Endothelial cell of umbilical vein (primary cell): ENCODE measurements at regions not wholly inside any gene's neighbourhood (a gene's known extent, or its start where the extent isn't known, plus 50 kb on each side); places are given as distances from the start of the nearest gene placed in this dataset.

ENCODE experiments used
- BruUV-seq: library from RNA; stranded (reverse); fragments of 400-500 nt; replicated peaks from 2 replicates; lab custom pipeline; 2021; lab: Mats Ljungman, UMichigan
- CTCF ChIA-PET: fragments of 300-600, 350-600 bp; sonication (Branson Sonifier 250); formaldehyde crosslinking; loops from one replicate; lab custom pipeline; 2021; ENCODE audit warnings: antibody characterized with exemption, inconsistent platforms; lab: Charles Lee
- POLR2A ChIA-PET: fragments of 300-600, 350-600 bp; sonication (Branson Sonifier 250); formaldehyde crosslinking; loops from one replicate; lab custom pipeline; 2021; ENCODE audit warnings: antibody characterized with exemption, inconsistent platforms; lab: Charles Lee
- DNase-seq: peaks from one replicate; pipeline ENCODE4 v3.0.0-alpha.2; 2011; ENCODE audit warnings: low read depth, low spot score
- FAIRE-seq: peaks from 2 replicates; lab custom pipeline; 2011; peaks lifted over from hg19 to GRCh38; lab: Jason Lieb, UNC
- H2AFZ ChIP-seq: 2 replicates; pipeline ENCODE4 v1.6.0; 2012; ENCODE audit warnings: low read depth, low read length, control low read depth, inconsistent platforms
- H3K27ac ChIP-seq: 2 replicates; pipeline ENCODE4 v1.5.1; 2011; ENCODE audit warnings: low read depth, mild to moderate bottlenecking, control low read depth, low read length, moderate library complexity; ENCODE audit not compliant: insufficient read depth
- H3K27me3 ChIP-seq, 2 experiments: 2 replicates each; pipeline versions ENCODE4 v1.6.0 to v1.6.1; 2011; ENCODE audit warnings: low read length in 2 of 2, mixed read lengths in 1 of 2; ENCODE audit not compliant: control insufficient read depth in 2 of 2, insufficient read depth in 2 of 2
- H3K36me3 ChIP-seq, 2 experiments: 2 replicates in 1 of 2; 3 replicates in 1 of 2; pipeline ENCODE4 v1.5.1; 2011; ENCODE audit warnings: low read length in 2 of 2, mild to moderate bottlenecking in 1 of 2, moderate library complexity in 1 of 2; ENCODE audit not compliant: control insufficient read depth in 2 of 2, insufficient read depth in 2 of 2; ENCODE audit errors: extremely low read depth in 1 of 2
- H3K4me1 ChIP-seq: 3 replicates; pipeline ENCODE4 v1.5.1; 2011; ENCODE audit warnings: mild to moderate bottlenecking, low read length; ENCODE audit not compliant: control insufficient read depth, insufficient read depth; ENCODE audit errors: extremely low read depth
- H3K4me2 ChIP-seq: 2 replicates; pipeline ENCODE4 v1.6.1; 2011; ENCODE audit warnings: low read length, control low read depth, mixed read lengths; ENCODE audit not compliant: insufficient read depth
- H3K4me3 ChIP-seq, 3 experiments: fragments of 200-600 bp in 1 of 3; sonication (generic), shearing (Covaris generic) in 1 of 3; replicated peaks in 1 of 3; 2 replicates each; pipeline ENCODE4 v1.5.1; 2011 to 2016; ENCODE audit warnings: control low read depth in 3 of 3, low read length in 3 of 3, mild to moderate bottlenecking in 2 of 3, inconsistent platforms in 1 of 3, low read depth in 1 of 3, moderate library complexity in 1 of 3; ENCODE audit not compliant: insufficient read depth in 1 of 3
- H3K79me2 ChIP-seq: 2 replicates; pipeline ENCODE4 v1.6.0; 2012; ENCODE audit warnings: low read length, inconsistent platforms; ENCODE audit not compliant: control insufficient read depth, insufficient read depth
- H3K9ac ChIP-seq: replicated peaks from 2 replicates; pipeline ENCODE3; 2011; ENCODE audit warnings: low read length, control low read depth; ENCODE audit not compliant: insufficient read depth; ENCODE audit errors: extremely low read depth
- H3K9me1 ChIP-seq: replicated peaks from 3 replicates; pipeline ENCODE4 v1.6.0; 2011; ENCODE audit warnings: mild to moderate bottlenecking, low read length; ENCODE audit not compliant: control insufficient read depth, insufficient read depth; ENCODE audit errors: extremely low read depth
- H3K9me3 ChIP-seq: replicated peaks from 2 replicates; pipeline ENCODE4 v1.5.1; 2012; ENCODE audit warnings: low read length, inconsistent platforms; ENCODE audit not compliant: control insufficient read depth, insufficient read depth
- H4K20me1 ChIP-seq: replicated peaks from 2 replicates; pipeline ENCODE3; 2011; ENCODE audit warnings: mild to moderate bottlenecking, low read length; ENCODE audit not compliant: control insufficient read depth, insufficient read depth; ENCODE audit errors: extremely low read depth
- EZH2 ChIP-seq: IDR thresholded peaks from 2 replicates; pipeline ENCODE4 v1.6.1; 2012; ENCODE audit warnings: borderline replicate concordance, low read depth, mild to moderate bottlenecking, moderate library complexity, low read length, inconsistent platforms; ENCODE audit not compliant: severe bottlenecking
- FOS ChIP-seq: IDR thresholded peaks from 2 replicates; pipeline ENCODE4 v1.6.1; 2011; ENCODE audit warnings: mild to moderate bottlenecking, low read length, moderate library complexity, borderline replicate concordance; ENCODE audit not compliant: insufficient read depth
- GATA2 ChIP-seq: IDR thresholded peaks from 2 replicates; pipeline ENCODE4 v1.7.0; 2011; ENCODE audit warnings: low read depth, mild to moderate bottlenecking, moderate library complexity, mixed read lengths, low read length; ENCODE audit not compliant: insufficient read length, insufficient read depth
- JUN ChIP-seq: IDR thresholded peaks from 2 replicates; pipeline ENCODE4 v1.6.1; 2011; ENCODE audit warnings: borderline replicate concordance, low read depth; ENCODE audit not compliant: insufficient read length, insufficient read depth
- MYC ChIP-seq: IDR thresholded peaks from one replicate; pipeline ENCODE4 v1.6.1; 2011; ENCODE audit warnings: mild to moderate bottlenecking, low read depth, low read length
- POLR2A ChIP-seq: IDR thresholded peaks from 2 replicates; pipeline ENCODE4 v1.6.1; 2012; ENCODE audit warnings: low read depth, mild to moderate bottlenecking, control low read depth, low read length
- POLR2AphosphoS5 ChIP-seq: IDR thresholded peaks from 2 replicates; pipeline ENCODE4 v1.6.1; 2012; ENCODE audit warnings: low read depth, mild to moderate bottlenecking, control low read depth, low read length, moderate library complexity; ENCODE audit not compliant: insufficient read depth
- dilution Hi-C: fragments of 300-500 bp; cut with MboI; formaldehyde crosslinking; loops from one replicate; pipeline ENCODE4 v1.15.0; 2019; ENCODE audit warnings: low sequenced_read_pairs; ENCODE audit not compliant: extremely low pct_ligation_motif_present
- intact Hi-C: fragments of 100-400 bp; cut with micrococcal nuclease; formaldehyde crosslinking; loops from one replicate; pipeline ENCODE4 v1.10.0; 2022
- TF ChIP-seq, protein P1 (sequence below): IDR thresholded peaks from 2 replicates; pipeline ENCODE4 v1.6.1; 2011; ENCODE audit not compliant: insufficient read depth, insufficient read length
- TF ChIP-seq, protein P2 (sequence below), 2 donors: IDR thresholded peaks; 1 replicate in 1 of 2; 2 replicates in 1 of 2; pipeline ENCODE4 v1.5.1; 2011; ENCODE audit warnings: low read length in 2 of 2, mild to moderate bottlenecking in 2 of 2, moderate library complexity in 2 of 2, control low read depth in 1 of 2, inconsistent platforms in 1 of 2, low read depth in 1 of 2; ENCODE audit not compliant: insufficient read depth in 1 of 2; ENCODE audit errors: extremely low read depth in 1 of 2

DNA sequence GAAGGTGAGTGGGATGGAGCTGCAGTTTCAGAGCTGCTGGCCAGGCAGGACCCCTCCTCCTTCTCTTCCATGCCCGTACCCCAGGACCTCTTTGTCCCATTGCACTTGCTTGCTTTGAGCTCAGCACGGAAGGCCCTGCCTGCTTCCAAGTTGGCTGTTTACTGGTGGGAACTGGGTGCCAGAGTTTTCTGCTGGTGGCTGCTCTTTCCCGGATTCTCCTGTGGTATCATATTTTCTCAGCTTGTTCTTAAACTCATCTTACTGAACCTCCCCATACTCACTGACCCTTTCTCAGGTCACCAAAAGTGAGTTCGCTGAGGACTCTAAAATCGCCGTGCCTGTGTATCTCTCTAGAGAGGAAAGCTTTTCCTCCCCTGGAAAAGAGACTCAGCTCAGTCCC is 297.7 kb upstream of the TNP1 start:
- H3K27ac ChIP-seq = no peak overlapping the region
- peaks cover 7% of the 10 kb centered on the region for H3K4me1 ChIP-seq
- no peaks in the 10 kb centered on the region for H3K9me1 ChIP-seq
- H3K36me3 ChIP-seq = no peaks in the 10 kb centered on the region
- no peaks in the 10 kb centered on the region for H4K20me1 ChIP-seq
- H3K4me3 ChIP-seq = no peak overlapping the region
- ChIA-PET POLR2A (no interaction called here), CTCF (interaction anchor here (0.7 to 3.3 kb wide), 2 partner anchors 9 to 10 kb away, joined by 3 to 20 read pairs; no protein-coding TSS in a partner anchor)
- dilution Hi-C loops = loop anchor here (25.0 kb wide), 1 partner anchor 330 kb away; no protein-coding TSS in a partner anchor
- no peak overlapping the region for H3K4me2 ChIP-seq
- FAIRE-seq = no peak
- TF ChIP-seq JUN (no peak), MYC (no peak), GATA2 (no peak), POLR2AphosphoS5 (no peak), FOS (no peak), POLR2A (no peak), EZH2 (no peak)
- TF ChIP-seq, protein P1, sequence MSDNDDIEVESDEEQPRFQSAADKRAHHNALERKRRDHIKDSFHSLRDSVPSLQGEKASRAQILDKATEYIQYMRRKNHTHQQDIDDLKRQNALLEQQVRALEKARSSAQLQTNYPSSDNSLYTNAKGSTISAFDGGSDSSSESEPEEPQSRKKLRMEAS = no peak
- TF ChIP-seq, protein P2, sequence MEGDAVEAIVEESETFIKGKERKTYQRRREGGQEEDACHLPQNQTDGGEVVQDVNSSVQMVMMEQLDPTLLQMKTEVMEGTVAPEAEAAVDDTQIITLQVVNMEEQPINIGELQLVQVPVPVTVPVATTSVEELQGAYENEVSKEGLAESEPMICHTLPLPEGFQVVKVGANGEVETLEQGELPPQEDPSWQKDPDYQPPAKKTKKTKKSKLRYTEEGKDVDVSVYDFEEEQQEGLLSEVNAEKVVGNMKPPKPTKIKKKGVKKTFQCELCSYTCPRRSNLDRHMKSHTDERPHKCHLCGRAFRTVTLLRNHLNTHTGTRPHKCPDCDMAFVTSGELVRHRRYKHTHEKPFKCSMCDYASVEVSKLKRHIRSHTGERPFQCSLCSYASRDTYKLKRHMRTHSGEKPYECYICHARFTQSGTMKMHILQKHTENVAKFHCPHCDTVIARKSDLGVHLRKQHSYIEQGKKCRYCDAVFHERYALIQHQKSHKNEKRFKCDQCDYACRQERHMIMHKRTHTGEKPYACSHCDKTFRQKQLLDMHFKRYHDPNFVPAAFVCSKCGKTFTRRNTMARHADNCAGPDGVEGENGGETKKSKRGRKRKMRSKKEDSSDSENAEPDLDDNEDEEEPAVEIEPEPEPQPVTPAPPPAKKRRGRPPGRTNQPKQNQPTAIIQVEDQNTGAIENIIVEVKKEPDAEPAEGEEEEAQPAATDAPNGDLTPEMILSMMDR (IDR thresholded peaks at IDR 0.05; ENCODE audit: extremely low read depth in 1 of 2, insufficient read depth in 1 of 2, low read depth in 1 of 2, low read length in 2 of 2) = no peak
- intact Hi-C loops = no loop called here
- no peaks in the 10 kb centered on the region for H3K79me2 ChIP-seq
- H3K9ac ChIP-seq = no peak overlapping the region
- no peaks in the 10 kb centered on the region for H3K9me3 ChIP-seq
- no TSS peak for BruUV-seq
- DNase-seq = no peak
- peaks cover 14 to 20% of the 10 kb centered on the region in 2 experiments for H3K27me3 ChIP-seq
- H2AFZ ChIP-seq = no peak overlapping the region
